CD14-positive monocyte (primary cell): ENCODE measurements at regions not wholly inside any gene's neighbourhood (a gene's known extent, or its start where the extent isn't known, plus 50 kb on each side); places are given as distances from the start of the nearest gene placed in this dataset.

Experiments
- DNase-seq, 3 donors: peaks; one replicate each; pipeline ENCODE4 v3.0.0-alpha.2; 2011 to 2022
- H2AFZ ChIP-seq: 2 replicates; pipeline ENCODE4 v1.6.0; 2012; ENCODE audit warnings: mild to moderate bottlenecking, low read depth, low read length, inconsistent platforms; ENCODE audit not compliant: insufficient read depth, poor library complexity, severe bottlenecking
- H3K27ac ChIP-seq, 2 donors: 1 replicate in 1 of 2; 2 replicates in 1 of 2; pipeline ENCODE4 v1.5.1; 2012 to 2013; ENCODE audit warnings: low read length in 2 of 2, control low read depth in 1 of 2, inconsistent platforms in 1 of 2, low read depth in 1 of 2, mild to moderate bottlenecking in 1 of 2
- H3K27me3 ChIP-seq, 2 donors: one replicate each; pipeline versions ENCODE4 v1.6.0 to v1.6.1; 2011 to 2013; ENCODE audit warnings: low read length in 2 of 2; ENCODE audit not compliant: control insufficient read depth in 2 of 2, insufficient read depth in 2 of 2
- H3K36me3 ChIP-seq, 2 donors: replicated peaks in 1 of 2; 1 replicate in 1 of 2; 2 replicates in 1 of 2; pipeline versions ENCODE4 v1.5.1 to v1.6.1; 2012 to 2013; ENCODE audit warnings: low read length in 2 of 2, control low read depth in 1 of 2, inconsistent platforms in 1 of 2, mild to moderate bottlenecking in 1 of 2; ENCODE audit not compliant: insufficient read depth in 2 of 2, control insufficient read depth in 1 of 2
- H3K4me1 ChIP-seq, 2 donors: 1 replicate in 1 of 2; 2 replicates in 1 of 2; pipeline versions ENCODE4 v1.5.1 to v1.6.1; 2012 to 2013; ENCODE audit warnings: low read length in 2 of 2, control low read depth in 1 of 2, inconsistent platforms in 1 of 2, mild to moderate bottlenecking in 1 of 2, moderate library complexity in 1 of 2; ENCODE audit not compliant: insufficient read depth in 2 of 2, control insufficient read depth in 1 of 2
- H3K4me2 ChIP-seq: replicated peaks from 2 replicates; pipeline ENCODE3; 2012; ENCODE audit warnings: low read length, moderate library complexity, mild to moderate bottlenecking; ENCODE audit not compliant: poor library complexity, severe bottlenecking; ENCODE audit errors: extremely low read depth
- H3K4me3 ChIP-seq, 3 experiments: fragments of 200-600 bp in 1 of 3; sonication (generic) in 1 of 3; replicated peaks in 1 of 3; 1 replicate in 2 of 3; 2 replicates in 1 of 3; pipeline ENCODE4 v1.5.1; 2011 to 2013; ENCODE audit warnings: low read length in 3 of 3, mild to moderate bottlenecking in 3 of 3, control low read depth in 2 of 3, low read depth in 2 of 3, inconsistent platforms in 1 of 3, moderate library complexity in 1 of 3
- H3K79me2 ChIP-seq: 2 replicates; pipeline ENCODE4 v1.6.0; 2012; ENCODE audit warnings: mild to moderate bottlenecking, control low read depth, inconsistent platforms, low read length, moderate library complexity; ENCODE audit not compliant: insufficient read depth
- H3K9ac ChIP-seq: 2 replicates; pipeline ENCODE4 v1.6.0; 2017; ENCODE audit warnings: low read length, mild to moderate bottlenecking; ENCODE audit not compliant: insufficient read depth, poor library complexity, severe bottlenecking
- H3K9me3 ChIP-seq, 2 donors: replicated peaks in 1 of 2; 1 replicate in 1 of 2; 2 replicates in 1 of 2; pipeline versions ENCODE4 v1.5.1 to v1.6.1; 2012 to 2013; ENCODE audit warnings: low read length in 2 of 2, control low read depth in 1 of 2; ENCODE audit not compliant: control insufficient read depth in 1 of 2, insufficient read depth in 1 of 2
- H4K20me1 ChIP-seq: 2 replicates; pipeline ENCODE4 v1.6.0; 2012; ENCODE audit warnings: mild to moderate bottlenecking, low read length, control low read depth, moderate library complexity; ENCODE audit not compliant: insufficient read depth
- H3K27ac Mint-ChIP-seq, 7 donors: one replicate each; pipeline ENCODE4 v1.8.0; 2020; ENCODE audit warnings: mild to moderate bottlenecking in 7 of 7, mixed read lengths in 7 of 7, moderate library complexity in 6 of 7, inconsistent platforms in 2 of 7
- H3K27me3 Mint-ChIP-seq, 3 donors: one replicate each; pipeline ENCODE4 v1.8.0; 2021 to 2022; ENCODE audit warnings: low read depth in 3 of 3, mild to moderate bottlenecking in 3 of 3, mixed read lengths in 3 of 3, moderate library complexity in 3 of 3, inconsistent platforms in 1 of 3
- H3K36me3 Mint-ChIP-seq, 2 donors: one replicate each; pipeline ENCODE4 v1.8.0; 2020; ENCODE audit warnings: mixed read lengths in 2 of 2, inconsistent platforms in 1 of 2, mild to moderate bottlenecking in 1 of 2
- H3K4me1 Mint-ChIP-seq: one replicate; pipeline ENCODE4 v1.8.0; 2020; ENCODE audit warnings: mild to moderate bottlenecking, mixed read lengths
- H3K4me3 Mint-ChIP-seq, 2 donors: one replicate each; pipeline ENCODE4 v1.8.0; 2020; ENCODE audit warnings: mild to moderate bottlenecking in 2 of 2, mixed read lengths in 2 of 2, moderate library complexity in 1 of 2
- H3K9me3 Mint-ChIP-seq, 7 donors: one replicate each; pipeline ENCODE4 v1.8.0; 2020 to 2022; ENCODE audit warnings: mixed read lengths in 7 of 7, mild to moderate bottlenecking in 6 of 7, moderate library complexity in 6 of 7, inconsistent platforms in 2 of 7
- CTCF ChIP-seq: fragments of 200-600 bp; IDR thresholded peaks from one replicate; pipeline ENCODE4 v1.8.0; 2022; ENCODE audit warnings: antibody characterized with exemption, mild to moderate bottlenecking
- WGBS: methylation state at CpG from one replicate; pipeline ENCODE4 v1.1.5; 2013; ENCODE audit warnings: missing lambda C conversion rate; ENCODE audit not compliant: insufficient coverage; 5-methylcytosine and 5-hydroxymethylcytosine counted together
- intact Hi-C, 2 donors: fragments of 100-400 bp; cut with micrococcal nuclease; formaldehyde crosslinking; loops; one replicate each; pipeline versions ENCODE4 v1.15.0 to v1.15.1; 2023

- H3K79me2 ChIP-seq, result no peaks in the 10 kb centered on the region
- H2AFZ ChIP-seq, result no peak overlapping the region
- no peaks in the 10 kb centered on the region for H4K20me1 ChIP-seq
- H3K27me3 ChIP-seq, result no peaks in the 10 kb centered on the region
- Mint-ChIP-seq H3K4me1 (no peaks in the 10 kb centered on the region), H3K36me3 (no peaks in the 10 kb centered on the region), H3K27ac (no peak overlapping the region), H3K9me3 (peaks cover 9 to 28% (median 15%) of the 10 kb centered on the region in 7 donors), H3K4me3 (no peak overlapping the region), H3K27me3 (peaks cover 2 to 8% (median 7%) of the 10 kb centered on the region in 3 donors)
- no peak for DNase-seq
- H3K36me3 ChIP-seq, result no peaks in the 10 kb centered on the region
- intact Hi-C loops, result no loop called here
- no peaks in the 10 kb centered on the region for H3K4me1 ChIP-seq
- no peak overlapping the region for H3K9ac ChIP-seq
- H3K9me3 ChIP-seq, result peaks cover 3 to 4% of the 10 kb centered on the region in 2 donors
- no peak for TF ChIP-seq CTCF
- H3K4me3 ChIP-seq, result no peak overlapping the region
- no peak overlapping the region for H3K27ac ChIP-seq
- H3K4me2 ChIP-seq, result no peak overlapping the region
- 86% methylated on average over 1 of the region's 1 CpG for WGBS
Measured at GRCh38 chr19:13640611-13641010, 123.7 kb upstream of the MRI1 start.

GRCh38 chr19:13639342-13639929 lies 124.9 kb upstream of the MRI1 start:
- no peaks in the 10 kb centered on the region for H3K27me3 ChIP-seq
- H3K27ac ChIP-seq, result no peak overlapping the region
- no peak for DNase-seq
- no peak overlapping the region for H3K27ac Mint-ChIP-seq
- no peaks in the 10 kb centered on the region for H3K36me3 Mint-ChIP-seq
- no peak overlapping the region for H3K4me2 ChIP-seq
- H3K9me3 ChIP-seq, result peaks cover under 1 to 7% of the 10 kb centered on the region in 2 donors
- H3K4me3 ChIP-seq, result no peak overlapping the region
- no peak overlapping the region for H2AFZ ChIP-seq
- H3K4me1 Mint-ChIP-seq, result no peaks in the 10 kb centered on the region
- no peak for TF ChIP-seq CTCF
- H3K36me3 ChIP-seq, result no peaks in the 10 kb centered on the region
- H3K9ac ChIP-seq, result no peak overlapping the region
- H3K9me3 Mint-ChIP-seq, result peaks cover 5 to 25% (median 12%) of the 10 kb centered on the region in 7 donors
- H3K27me3 Mint-ChIP-seq, result peaks cover 2 to 8% (median 7%) of the 10 kb centered on the region in 3 donors
- intact Hi-C loops, result no loop called here
- H3K4me1 ChIP-seq, result no peaks in the 10 kb centered on the region
- H3K79me2 ChIP-seq, result no peaks in the 10 kb centered on the region
- 82% methylated on average over 5 of the region's 7 CpGs for WGBS
- no peaks in the 10 kb centered on the region for H4K20me1 ChIP-seq
- H3K4me3 Mint-ChIP-seq, result no peak overlapping the region
